ENCODE measurements at regions not wholly inside any gene's neighbourhood (a gene's known extent, or its start where the extent isn't known, plus 50 kb on each side); places are given as distances from the start of the nearest gene placed in this dataset.
"Not testable (repeated sequence)": the region's sequence is repeated elsewhere in the genome, so short reads cannot be mapped to it uniquely, and the experiment has no call there.

DNA sequence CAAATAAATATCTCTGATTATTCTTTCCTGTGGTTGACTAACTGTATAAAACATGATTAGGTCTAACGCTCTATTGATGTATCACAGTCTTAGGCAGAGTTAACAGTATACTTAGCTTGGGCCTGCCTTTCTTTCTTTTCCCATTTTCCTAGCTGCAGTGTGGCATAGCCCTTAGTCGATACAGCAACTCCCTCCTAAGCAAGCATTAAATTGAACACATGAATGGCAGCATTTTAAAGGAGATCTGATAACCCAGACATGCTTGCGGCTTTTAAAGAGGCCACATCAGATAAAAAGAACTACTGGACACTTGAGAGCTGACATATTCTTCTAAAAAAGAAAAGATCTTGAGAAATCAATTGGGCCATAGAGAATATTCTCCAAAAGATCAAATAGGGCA lies 312.0 kb upstream of the TMPRSS15 start:
- DNase-seq (ENCODE audit: low read depth, low spot score): no peak

DNA sequence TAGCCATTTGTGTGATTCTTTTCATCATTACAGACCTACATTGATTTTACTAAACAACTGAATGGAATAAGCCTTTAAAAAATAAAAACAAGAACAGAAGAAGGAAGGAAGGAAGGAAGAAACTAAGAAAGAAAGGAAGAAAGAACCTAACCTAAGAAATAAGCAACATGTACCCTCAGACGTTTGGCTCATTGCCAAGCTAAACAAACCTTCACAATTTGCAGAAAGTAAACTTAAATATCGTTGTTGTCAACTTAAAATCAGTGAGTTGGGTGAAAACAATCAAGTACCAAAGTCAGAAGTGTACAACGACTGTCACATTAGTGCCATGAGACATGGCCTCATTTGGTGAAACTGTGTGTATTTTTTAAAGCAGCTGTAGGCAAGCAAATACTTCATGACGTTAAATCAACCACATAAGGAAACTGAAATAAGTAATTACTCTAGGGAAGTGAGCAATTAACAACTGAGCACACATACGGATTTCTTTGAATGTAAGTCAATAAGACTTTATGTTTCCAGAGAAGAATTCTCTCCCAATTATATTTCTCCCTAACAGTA lies 313.1 kb upstream of the TMPRSS15 start:
- peak; percentile 20 for DNase-seq (ENCODE audit: low read depth, low spot score)

DNA sequence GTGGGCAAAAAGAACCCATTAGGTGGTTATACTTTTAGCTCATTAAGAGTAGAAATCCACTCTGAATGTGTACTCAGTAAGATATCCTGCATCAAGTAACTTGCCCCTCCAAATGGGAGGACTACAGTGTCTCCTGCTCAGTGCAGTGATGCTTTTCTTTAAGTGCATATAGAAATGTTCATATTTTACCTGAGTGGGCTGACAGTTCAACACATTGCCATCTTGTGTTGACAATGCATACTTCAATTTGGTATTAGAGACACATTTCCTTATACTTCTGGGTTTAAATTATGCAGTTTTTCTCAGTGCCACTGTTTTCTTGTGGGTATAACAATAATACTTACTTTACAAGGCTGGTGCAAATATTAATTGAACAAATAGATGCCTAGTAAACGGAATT lies 318.6 kb upstream of the TMPRSS15 start:
- DNase-seq (ENCODE audit: low read depth, low spot score): no peak

GRCh38 chr21:18723171-18723570 lies 319.6 kb upstream of the TMPRSS15 start:
- DNase-seq (ENCODE audit: low read depth, low spot score): no peak

DNA sequence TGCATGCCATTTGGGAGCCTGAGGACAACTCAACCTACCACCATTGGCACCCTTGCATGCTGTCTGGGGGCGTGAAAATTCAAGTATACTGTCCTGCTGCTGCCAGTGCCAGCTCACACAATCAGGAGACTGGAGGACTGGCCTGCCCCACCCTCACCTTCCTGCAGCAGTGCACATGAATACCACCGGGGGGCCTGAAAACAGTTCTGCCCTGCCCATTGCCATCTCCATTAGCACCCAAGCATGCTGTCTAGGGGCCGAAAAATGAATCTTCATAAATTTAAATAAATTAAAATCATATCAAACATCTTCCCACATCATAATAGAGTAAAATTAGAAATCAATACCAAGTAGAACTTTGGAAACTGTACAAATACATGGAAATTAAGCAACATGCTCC lies 322.1 kb upstream of the TMPRSS15 start:
- DNase-seq (ENCODE audit: low read depth, low spot score): no peak

- DNase-seq (ENCODE audit: low read depth, low spot score): no peak
Measured at GRCh38 chr21:18741954-18742353, 338.4 kb upstream of the TMPRSS15 start.

GRCh38 chr21:18743531-18743930 lies 339.9 kb upstream of the TMPRSS15 start:
- DNase-seq (ENCODE audit: low read depth, low spot score): no peak

DNA sequence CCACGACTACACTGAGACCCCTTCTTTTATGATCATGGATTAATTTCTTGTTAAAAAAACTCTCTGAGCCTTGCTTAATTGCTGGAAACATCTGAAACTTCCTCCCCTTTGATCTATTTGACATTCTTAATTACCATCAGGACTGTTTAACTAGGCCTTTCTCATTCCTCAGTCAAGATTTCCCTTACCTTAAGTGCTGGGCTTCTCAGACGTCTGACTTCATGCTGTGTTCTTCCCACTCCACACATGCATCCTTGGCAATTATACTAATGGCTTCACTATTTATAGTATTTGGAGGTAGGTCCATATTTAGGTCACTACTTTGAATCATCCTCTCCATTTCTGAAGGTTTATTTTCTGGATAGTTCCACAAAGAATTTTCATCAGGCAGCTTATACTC lies 341.3 kb upstream of the TMPRSS15 start:
- no peak for DNase-seq (ENCODE audit: low read depth, low spot score)

DNA sequence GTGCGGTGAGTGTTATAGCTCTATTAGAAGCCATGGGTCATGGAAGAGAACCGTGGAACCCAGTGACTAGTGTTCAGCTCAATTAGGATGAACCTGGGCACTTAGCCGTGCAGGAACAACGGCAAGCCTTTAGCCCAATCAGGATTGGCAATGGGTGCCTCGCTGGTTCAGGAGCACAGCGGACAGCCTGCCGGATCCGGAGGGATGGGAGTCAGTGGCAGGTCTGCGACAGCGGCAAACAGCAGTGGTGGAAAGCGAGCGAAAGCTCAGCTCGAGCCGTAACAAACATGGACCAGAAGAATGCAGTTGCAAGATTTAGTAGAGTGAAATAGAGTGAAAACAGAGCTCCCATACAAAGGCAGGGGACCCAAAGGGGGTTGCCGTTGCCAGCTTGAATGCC lies 349.3 kb upstream of the TMPRSS15 start:
- not testable (repeated sequence) for DNase-seq (ENCODE audit: low read depth, low spot score)

GRCh38 chr21:18756272-18756671 lies 352.7 kb upstream of the TMPRSS15 start:
- not testable (repeated sequence) for DNase-seq (ENCODE audit: low read depth, low spot score)

- no peak for DNase-seq (ENCODE audit: low read depth, low spot score)
Measured at GRCh38 chr21:18759267-18759666, 355.7 kb upstream of the TMPRSS15 start.

DNA sequence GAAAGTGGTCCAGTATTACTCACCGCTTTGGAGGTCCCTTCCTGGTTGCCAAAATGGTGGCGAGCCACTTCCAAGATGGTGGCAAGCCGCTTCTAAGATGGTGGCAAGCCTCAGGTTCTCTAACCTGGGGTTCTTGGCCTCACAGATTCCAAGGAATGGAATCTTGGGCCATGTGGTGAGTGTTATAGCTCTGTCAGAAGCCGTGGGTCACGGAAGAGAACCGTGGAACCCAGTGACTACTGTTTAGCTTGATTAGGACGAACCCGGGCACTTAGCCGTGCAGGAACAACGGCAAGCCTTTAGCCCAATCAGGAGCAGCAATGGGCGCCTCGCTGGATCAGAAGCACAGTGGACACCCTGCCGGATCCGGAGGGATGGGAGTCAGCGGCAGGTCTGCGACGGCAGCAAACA lies 356.2 kb upstream of the TMPRSS15 start:
- no peak for DNase-seq (ENCODE audit: low read depth, low spot score)

- DNase-seq (ENCODE audit: low read depth, low spot score): no peak
Measured at GRCh38 chr21:18760247-18760646, 356.7 kb upstream of the TMPRSS15 start.

- no peak for DNase-seq (ENCODE audit: low read depth, low spot score)
Measured at GRCh38 chr21:18764720-18765119, 361.1 kb upstream of the TMPRSS15 start.

DNA sequence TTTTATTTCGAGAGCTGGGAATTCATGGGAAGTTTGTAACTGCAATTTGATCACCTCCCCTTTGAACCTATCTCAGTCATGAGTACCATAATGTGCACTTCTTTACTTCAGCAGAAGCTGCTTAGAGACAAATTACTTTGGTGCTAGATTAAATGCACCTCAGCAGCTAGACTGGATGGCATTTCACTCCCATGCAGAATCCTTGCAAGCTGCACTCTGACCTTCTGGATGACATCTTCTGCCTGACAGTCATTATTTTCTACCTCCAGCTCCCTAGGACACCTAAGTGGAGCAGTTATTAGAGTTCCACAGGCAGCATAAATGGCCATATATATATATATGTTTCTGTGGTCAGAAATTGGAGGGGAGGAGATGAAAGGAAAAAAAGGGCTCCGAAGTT lies 366.0 kb upstream of the TMPRSS15 start:
- no peak for DNase-seq (ENCODE audit: low read depth, low spot score)

- DNase-seq (ENCODE audit: low read depth, low spot score): no peak
Measured at GRCh38 chr21:18771845-18772380, 368.3 kb upstream of the TMPRSS15 start.

- DNase-seq (ENCODE audit: low read depth, low spot score): no peak
Measured at GRCh38 chr21:18772404-18772803, 368.8 kb upstream of the TMPRSS15 start.

DNA sequence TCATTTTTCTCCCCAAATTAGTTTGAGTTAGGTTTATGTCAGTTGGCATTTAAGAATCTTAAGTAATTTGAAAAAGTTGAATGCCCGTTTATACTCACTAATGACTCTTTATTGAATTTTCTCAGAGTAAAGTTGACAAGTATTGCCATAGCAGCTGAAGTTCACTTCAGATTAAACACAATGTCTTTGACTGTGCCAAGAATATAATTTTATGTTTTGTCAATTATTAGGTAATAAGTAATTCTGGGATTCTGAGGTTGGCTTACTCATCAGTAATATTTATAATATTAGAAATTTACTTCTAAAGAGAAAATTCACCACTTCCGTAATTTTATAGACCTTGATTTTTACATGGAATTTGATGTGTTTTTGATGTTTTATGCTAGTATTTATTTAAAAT lies 369.3 kb upstream of the TMPRSS15 start:
- no peak for DNase-seq (ENCODE audit: low read depth, low spot score)

- DNase-seq (ENCODE audit: low read depth, low spot score): no peak
Measured at GRCh38 chr21:18776936-18777335, 373.4 kb upstream of the TMPRSS15 start.

DNA sequence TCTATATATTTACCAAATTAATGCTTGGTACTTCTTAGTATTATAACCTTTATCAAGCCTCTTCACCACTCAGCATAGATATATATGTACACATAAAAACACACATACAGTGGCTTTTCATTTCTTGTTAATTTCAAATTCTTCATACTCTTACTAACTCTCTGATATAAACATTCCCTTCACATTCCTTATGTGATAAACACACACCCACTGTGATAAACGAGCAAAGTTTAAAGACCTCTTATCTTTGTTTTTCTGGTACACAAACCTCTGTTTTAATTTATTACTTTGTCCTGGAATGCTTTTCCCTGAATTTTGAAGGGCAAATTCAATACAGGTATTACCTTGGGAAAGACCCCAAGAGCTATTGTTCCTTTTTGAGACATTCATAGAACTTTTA lies 379.1 kb upstream of the TMPRSS15 start:
- DNase-seq (ENCODE audit: low read depth, low spot score): no peak

- no peak for DNase-seq (ENCODE audit: low read depth, low spot score)
Measured at GRCh38 chr21:18801468-18801867, 397.9 kb upstream of the TMPRSS15 start.

DNA sequence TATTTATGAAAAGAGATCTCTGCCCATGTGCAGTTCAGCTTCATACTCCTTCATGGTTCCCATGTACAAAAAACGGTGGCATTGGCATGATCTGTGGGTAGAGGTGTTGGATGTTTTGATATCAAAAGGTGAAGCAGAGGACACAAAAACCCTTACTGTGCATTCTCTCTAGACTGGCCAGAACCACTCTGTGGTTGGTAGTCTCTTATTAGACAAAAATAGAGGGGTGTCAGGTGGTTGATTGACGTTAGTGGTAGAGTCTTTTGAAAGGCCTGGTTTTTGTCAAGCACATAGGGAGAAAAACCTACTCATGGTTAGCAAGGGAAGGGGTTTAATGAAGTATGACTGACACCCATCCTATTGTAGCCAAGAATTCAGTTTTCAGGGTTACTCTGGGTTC lies 400.0 kb upstream of the TMPRSS15 start:
- DNase-seq (ENCODE audit: low read depth, low spot score): no peak

- DNase-seq (ENCODE audit: low read depth, low spot score): no peak
Measured at GRCh38 chr21:18810136-18810535, 406.6 kb upstream of the TMPRSS15 start.

GRCh38 chr21:18812308-18812707 lies 408.7 kb upstream of the TMPRSS15 start:
- DNase-seq (ENCODE audit: low read depth, low spot score): no peak
